ENCODE measurements at regions not wholly inside any gene's neighbourhood (a gene's known extent, or its start where the extent isn't known, plus 50 kb on each side); places are given as distances from the start of the nearest gene placed in this dataset.
"Not testable (repeated sequence)": the region's sequence is repeated elsewhere in the genome, so short reads cannot be mapped to it uniquely, and the experiment has no call there.

- DNase-seq (ENCODE audit: low spot score): no peak
Observed at GRCh38 chr2:52294628-52295027, 1262.7 kb upstream of the NRXN1 start.

- DNase-seq (ENCODE audit: low spot score): no peak
Observed at GRCh38 chr2:52292801-52293200, 1260.9 kb upstream of the NRXN1 start.

- DNase-seq (ENCODE audit: low spot score): no peak
Observed at GRCh38 chr2:52289741-52290140, 1257.8 kb upstream of the NRXN1 start.

- DNase-seq (ENCODE audit: low spot score): no peak
Observed at GRCh38 chr2:52288596-52288995, 1256.7 kb upstream of the NRXN1 start.

- no peak for DNase-seq (ENCODE audit: low spot score)
Observed at GRCh38 chr2:52269696-52270485, 1238.0 kb upstream of the NRXN1 start.

GRCh38 chr2:52264911-52265310 is 1233.0 kb upstream of the NRXN1 start:
- no peak for DNase-seq (ENCODE audit: low spot score)

GRCh38 chr2:52264488-52264887 is 1232.6 kb upstream of the NRXN1 start:
- DNase-seq (ENCODE audit: low spot score): no peak

- no peak for DNase-seq (ENCODE audit: low spot score)
Observed at GRCh38 chr2:52260904-52261303, 1229.0 kb upstream of the NRXN1 start.

GRCh38 chr2:52258967-52259366 is 1227.0 kb upstream of the NRXN1 start:
- not testable (repeated sequence) for DNase-seq (ENCODE audit: low spot score)

- DNase-seq (ENCODE audit: low spot score): no peak
Observed at GRCh38 chr2:52258038-52258437, 1226.1 kb upstream of the NRXN1 start.

- no peak for DNase-seq (ENCODE audit: low spot score)
Observed at GRCh38 chr2:52253416-52253980, 1221.6 kb upstream of the NRXN1 start.

GRCh38 chr2:52238782-52239181 is 1206.8 kb upstream of the NRXN1 start:
- DNase-seq (ENCODE audit: low spot score): no peak

- peak; percentile 36 for DNase-seq (ENCODE audit: low spot score)
Observed at GRCh38 chr2:52222128-52222527, 1190.2 kb upstream of the NRXN1 start.

GRCh38 chr2:52220393-52220792 is 1188.5 kb upstream of the NRXN1 start:
- DNase-seq (ENCODE audit: low spot score): no peak

GRCh38 chr2:52210611-52211010 is 1178.7 kb upstream of the NRXN1 start:
- no peak for DNase-seq (ENCODE audit: low spot score)

GRCh38 chr2:52210161-52210560 is 1178.2 kb upstream of the NRXN1 start:
- no peak for DNase-seq (ENCODE audit: low spot score)

GRCh38 chr2:52194342-52194741 is 1162.4 kb upstream of the NRXN1 start:
- DNase-seq (ENCODE audit: low spot score): no peak

- DNase-seq (ENCODE audit: low spot score): no peak
Observed at GRCh38 chr2:52193804-52194203, 1161.9 kb upstream of the NRXN1 start.

GRCh38 chr2:52192656-52193055 is 1160.7 kb upstream of the NRXN1 start:
- DNase-seq (ENCODE audit: low spot score): no peak

- DNase-seq (ENCODE audit: low spot score): no peak
Observed at GRCh38 chr2:52181080-52181479, 1149.1 kb upstream of the NRXN1 start.

- no peak for DNase-seq (ENCODE audit: low spot score)
Observed at GRCh38 chr2:52178845-52179244, 1146.9 kb upstream of the NRXN1 start.

GRCh38 chr2:52145005-52145404 is 1113.1 kb upstream of the NRXN1 start:
- DNase-seq (ENCODE audit: low spot score): no peak

GRCh38 chr2:52144590-52144989 is 1112.7 kb upstream of the NRXN1 start:
- no peak for DNase-seq (ENCODE audit: low spot score)

GRCh38 chr2:52141076-52141475 is 1109.1 kb upstream of the NRXN1 start:
- DNase-seq (ENCODE audit: low spot score): no peak

All from RKO (cell line).